Testis (tissue), 2 donors: ENCODE measurements at regions not wholly inside any gene's neighbourhood (a gene's known extent, or its start where the extent isn't known, plus 50 kb on each side); places are given as distances from the start of the nearest gene placed in this dataset.

Experiments
- DNase-seq: peaks from one replicate; pipeline ENCODE4 v3.0.0-alpha.2; 2019
- H3K27ac ChIP-seq, 2 donors: fragments of 200-600 bp; sonication (generic); one replicate each; pipeline ENCODE4 v1.5.1; 2019
- H3K27me3 ChIP-seq: fragments of 200-600 bp; sonication (generic); one replicate; pipeline ENCODE4 v1.5.1; 2019
- H3K36me3 ChIP-seq: fragments of 200-600 bp; sonication (generic); one replicate; pipeline ENCODE4 v1.5.1; 2017; ENCODE audit warnings: low read depth; ENCODE audit errors: missing control alignments
- H3K4me1 ChIP-seq: fragments of 200-600 bp; sonication (generic); one replicate; pipeline ENCODE4 v1.5.1; 2019
- H3K4me3 ChIP-seq, 2 donors: fragments of 200-600 bp; sonication (generic); one replicate each; pipeline ENCODE4 v1.5.1; 2017 to 2019
- H3K9me3 ChIP-seq: fragments of 200-600 bp; sonication (generic); one replicate; pipeline ENCODE4 v1.5.1; 2017
- CTCF ChIP-seq, 3 experiments: fragments of 450-650 bp in 2 of 3; fragments of 200-600 bp in 1 of 3; sonication (generic) in 1 of 3; IDR thresholded peaks; one replicate each; pipeline ENCODE4 v1.5.1; 2016 to 2019; ENCODE audit warnings: antibody characterized with exemption in 3 of 3, mild to moderate bottlenecking in 2 of 3, moderate library complexity in 1 of 3
- POLR2A ChIP-seq: fragments of 450-650 bp; IDR thresholded peaks from one replicate; pipeline ENCODE4 v1.6.1; 2017; ENCODE audit warnings: antibody characterized with exemption, mild to moderate bottlenecking, moderate library complexity
- WGBS, 2 donors: methylation state at CpG; one replicate each; pipeline ENCODE4 v1.1.5; 2018; 5-methylcytosine and 5-hydroxymethylcytosine counted together
- intact Hi-C: fragments of 100-400 bp; cut with DNase I; formaldehyde crosslinking; loops from one replicate; pipeline ENCODE4 v1.15.1; 2023; ENCODE audit warnings: low total_unique reads

- intact Hi-C loops = no loop called here
- 89% methylated on average over 19 of the region's 19 CpGs for WGBS, 2 donors
- H3K27me3 ChIP-seq = no peaks in the 10 kb centered on the region
- H3K36me3 ChIP-seq = no peaks in the 10 kb centered on the region
- no peaks in the 10 kb centered on the region for H3K9me3 ChIP-seq
- DNase-seq = peak; percentile 9
- TF ChIP-seq CTCF (IDR thresholded peaks at IDR 0.05) (no peak), POLR2A (no peak)
- no peak overlapping the region for H3K27ac ChIP-seq
- no peak overlapping the region for H3K4me3 ChIP-seq
- H3K4me1 ChIP-seq = no peaks in the 10 kb centered on the region
These were observed 61.1 kb upstream of the SLC66A3 start for GRCh38 chr2:11094021-11094810.

- intact Hi-C loops = no loop called here
- no peak overlapping the region for H3K4me3 ChIP-seq
- no peaks in the 10 kb centered on the region for H3K9me3 ChIP-seq
- peak; percentile 9 for DNase-seq
- no peaks in the 10 kb centered on the region for H3K27me3 ChIP-seq
- H3K36me3 ChIP-seq = no peaks in the 10 kb centered on the region
- no peak overlapping the region for H3K27ac ChIP-seq
- no peak for TF ChIP-seq CTCF (IDR thresholded peaks at IDR 0.05)
- TF ChIP-seq POLR2A = no peak
- WGBS, 2 donors = 73 to 88% methylated on average over 10 of the region's 10 CpGs
- H3K4me1 ChIP-seq = no peaks in the 10 kb centered on the region
These were observed 58.7 kb upstream of the SLC66A3 start for GRCh38 chr2:11096591-11096990.

- no peak overlapping the region for H3K4me3 ChIP-seq
- 75 to 83% methylated on average over 13 of the region's 13 CpGs for WGBS, 2 donors
- no peaks in the 10 kb centered on the region for H3K4me1 ChIP-seq
- no peaks in the 10 kb centered on the region for H3K27me3 ChIP-seq
- no peaks in the 10 kb centered on the region for H3K9me3 ChIP-seq
- no peak overlapping the region for H3K27ac ChIP-seq
- H3K36me3 ChIP-seq = no peaks in the 10 kb centered on the region
- DNase-seq = peak; percentile 10
- TF ChIP-seq POLR2A (no peak), CTCF (IDR thresholded peaks at IDR 0.05) (no peak)
- intact Hi-C loops = no loop called here
These were observed 58.1 kb upstream of the SLC66A3 start for GRCh38 chr2:11097038-11097720.

GRCh38 chr2:11097854-11098387, 57.3 kb upstream of the SLC66A3 start:
- Histone ChIP-seq H3K27ac (no peak overlapping the region), H3K4me1 (no peaks in the 10 kb centered on the region), H3K9me3 (no peaks in the 10 kb centered on the region), H3K27me3 (no peaks in the 10 kb centered on the region), H3K4me3 (no peak overlapping the region), H3K36me3 (no peaks in the 10 kb centered on the region)
- peak; percentile 1 for DNase-seq
- intact Hi-C loops = no loop called here
- TF ChIP-seq POLR2A (no peak), CTCF (IDR thresholded peaks at IDR 0.05) (no peak)
- WGBS, 2 donors = 86% methylated on average over 13 of the region's 13 CpGs
